ENCODE measurements at regions not wholly inside any gene's neighbourhood (a gene's known extent, or its start where the extent isn't known, plus 50 kb on each side); places are given as distances from the start of the nearest gene placed in this dataset.

DNA sequence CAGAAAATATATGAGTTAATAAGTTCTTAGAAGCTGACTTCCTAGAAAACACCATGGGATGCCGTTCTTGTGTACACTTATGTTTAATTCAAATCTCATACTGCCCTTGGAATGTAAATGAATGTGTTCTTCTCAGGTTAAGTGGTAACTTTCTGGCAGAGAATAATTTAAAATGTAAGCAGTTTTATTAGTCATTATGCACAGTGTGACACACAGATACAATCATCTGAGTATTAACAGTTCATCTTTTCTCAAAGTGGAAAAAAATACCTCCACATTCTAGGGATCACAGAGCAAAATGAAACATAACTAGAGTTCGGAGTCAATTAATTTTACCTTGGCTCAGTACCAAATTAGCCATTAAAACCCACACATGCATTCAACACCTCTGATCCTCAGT lies 508.1 kb downstream of the CDH9 start:
- no peak for TF ChIP-seq NFIC (IDR thresholded peaks at IDR 0.05; ENCODE audit: low read depth, low read length)
- TF ChIP-seq, protein P1, sequence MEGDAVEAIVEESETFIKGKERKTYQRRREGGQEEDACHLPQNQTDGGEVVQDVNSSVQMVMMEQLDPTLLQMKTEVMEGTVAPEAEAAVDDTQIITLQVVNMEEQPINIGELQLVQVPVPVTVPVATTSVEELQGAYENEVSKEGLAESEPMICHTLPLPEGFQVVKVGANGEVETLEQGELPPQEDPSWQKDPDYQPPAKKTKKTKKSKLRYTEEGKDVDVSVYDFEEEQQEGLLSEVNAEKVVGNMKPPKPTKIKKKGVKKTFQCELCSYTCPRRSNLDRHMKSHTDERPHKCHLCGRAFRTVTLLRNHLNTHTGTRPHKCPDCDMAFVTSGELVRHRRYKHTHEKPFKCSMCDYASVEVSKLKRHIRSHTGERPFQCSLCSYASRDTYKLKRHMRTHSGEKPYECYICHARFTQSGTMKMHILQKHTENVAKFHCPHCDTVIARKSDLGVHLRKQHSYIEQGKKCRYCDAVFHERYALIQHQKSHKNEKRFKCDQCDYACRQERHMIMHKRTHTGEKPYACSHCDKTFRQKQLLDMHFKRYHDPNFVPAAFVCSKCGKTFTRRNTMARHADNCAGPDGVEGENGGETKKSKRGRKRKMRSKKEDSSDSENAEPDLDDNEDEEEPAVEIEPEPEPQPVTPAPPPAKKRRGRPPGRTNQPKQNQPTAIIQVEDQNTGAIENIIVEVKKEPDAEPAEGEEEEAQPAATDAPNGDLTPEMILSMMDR (IDR thresholded peaks at IDR 0.05 in 2 of 3, conservative IDR thresholded peaks at IDR 0.05 in 1 of 3; ENCODE audit: control insufficient read depth in 2 of 3, extremely low read depth in 1 of 3, insufficient read depth in 1 of 3, low read depth in 3 of 3, low read length in 3 of 3): no peak
- no peak for TF ChIP-seq CEBPB (IDR thresholded peaks at IDR 0.05; ENCODE audit: borderline replicate concordance in 1 of 2, low read depth in 2 of 2, low read length in 2 of 2)
- TF ChIP-seq POLR2A (IDR thresholded peaks at IDR 0.05; ENCODE audit: low read depth, low read length): no peak
